WTC11 (cell line): ENCODE measurements at regions not wholly inside any gene's neighbourhood (a gene's known extent, or its start where the extent isn't known, plus 50 kb on each side); places are given as distances from the start of the nearest gene placed in this dataset.

ENCODE experiments used
- ATAC-seq: fragments of 200-7000 bp; cut with Tn5 transposase; 2 replicates; pipeline ENCODE4 v1.10.0; 2021; ENCODE audit warnings: mild to moderate bottlenecking, moderate library complexity
- CTCF ChIA-PET: fragments of 300-600 bp; sonication (Branson Sonifier 250); formaldehyde crosslinking; loops from one replicate; lab custom pipeline; 2021; ENCODE audit warnings: antibody characterized with exemption; lab: Charles Lee
- POLR2A ChIA-PET: fragments of 350-600 bp; sonication (Branson Sonifier 250); formaldehyde crosslinking; loops from one replicate; lab custom pipeline; 2021; ENCODE audit warnings: antibody characterized with exemption; lab: Charles Lee
- DNase-seq: peaks from one replicate; pipeline ENCODE4 v3.0.0; 2021; ENCODE audit warnings: low spot score
- H3K27ac Mint-ChIP-seq: 2 replicates; pipeline ENCODE4 v1.8.0; 2021; ENCODE audit warnings: mixed read lengths
- H3K27me3 Mint-ChIP-seq: 2 replicates; pipeline ENCODE4 v1.8.0; 2021; ENCODE audit warnings: low read depth, mild to moderate bottlenecking, moderate library complexity, mixed read lengths
- H3K36me3 Mint-ChIP-seq: 2 replicates; pipeline ENCODE4 v1.8.0; 2021; ENCODE audit warnings: mixed read lengths
- H3K4me1 Mint-ChIP-seq: 2 replicates; pipeline ENCODE4 v1.8.0; 2022; ENCODE audit warnings: mixed read lengths
- H3K4me3 Mint-ChIP-seq: 2 replicates; pipeline ENCODE4 v1.8.0; 2021; ENCODE audit warnings: mild to moderate bottlenecking, moderate library complexity, mixed read lengths
- H3K9me3 Mint-ChIP-seq: 2 replicates; pipeline ENCODE4 v1.8.0; 2021; ENCODE audit warnings: mixed read lengths
- ELF4 ChIP-seq: sonication (generic); formaldehyde crosslinking; IDR thresholded peaks from 2 replicates; pipeline ENCODE4 v1.8.1; 2022; ENCODE audit warnings: low read depth, mild to moderate bottlenecking, moderate library complexity, missing genetic modification reagents
- EMX1 ChIP-seq: fragments of 250-450 bp; sonication (Bioruptor Pico); IDR thresholded peaks from 2 replicates; pipeline ENCODE4 v1.8.0; 2021; ENCODE audit warnings: mild to moderate bottlenecking
- FOXP1 ChIP-seq: sonication (generic); formaldehyde crosslinking; IDR thresholded peaks from 2 replicates; pipeline ENCODE4 v1.8.0; 2022; ENCODE audit warnings: missing genetic modification reagents, mild to moderate bottlenecking, moderate library complexity, borderline replicate concordance
- GABPB1 ChIP-seq: sonication (generic); formaldehyde crosslinking; IDR thresholded peaks from 2 replicates; pipeline ENCODE4 v1.8.1; 2023; ENCODE audit warnings: mild to moderate bottlenecking, missing genetic modification reagents
- GRHL2 ChIP-seq: fragments of 250-450 bp; sonication (Bioruptor Pico); IDR thresholded peaks from 2 replicates; pipeline ENCODE4 v1.8.0; 2022; ENCODE audit warnings: mild to moderate bottlenecking, moderate library complexity; ENCODE audit not compliant: insufficient replicate concordance, severe bottlenecking
- HMGA2 ChIP-seq: fragments of 250-450 bp; sonication (Bioruptor Pico); IDR thresholded peaks from 2 replicates; pipeline ENCODE4 v1.4.0; 2021; ENCODE audit warnings: mild to moderate bottlenecking, moderate library complexity
- JUN ChIP-seq: sonication (generic); formaldehyde crosslinking; IDR thresholded peaks from 2 replicates; pipeline ENCODE4 v1.8.0; 2023; ENCODE audit warnings: mild to moderate bottlenecking, missing genetic modification reagents
- KAT7 ChIP-seq: sonication (generic); formaldehyde crosslinking; IDR thresholded peaks from 2 replicates; pipeline ENCODE4 v1.8.1; 2023; ENCODE audit warnings: missing genetic modification reagents, mild to moderate bottlenecking, borderline replicate concordance
- MXD4 ChIP-seq: fragments of 250-450 bp; sonication (Bioruptor Pico); IDR thresholded peaks from 2 replicates; pipeline ENCODE4 v1.8.0; 2021; ENCODE audit warnings: mild to moderate bottlenecking, moderate library complexity, borderline replicate concordance
- NFATC4 ChIP-seq: fragments of 250-450 bp; sonication (Bioruptor Pico); IDR thresholded peaks from 2 replicates; pipeline ENCODE4 v1.9.0; 2021; ENCODE audit warnings: mild to moderate bottlenecking
- NFE2L1 ChIP-seq: sonication (generic); formaldehyde crosslinking; IDR thresholded peaks from 2 replicates; pipeline ENCODE4 v1.8.1; 2023; ENCODE audit warnings: missing genetic modification reagents
- OVOL2 ChIP-seq: fragments of 250-450 bp; sonication (Bioruptor Pico); IDR thresholded peaks from 2 replicates; pipeline ENCODE4 v1.9.0; 2021; ENCODE audit warnings: mild to moderate bottlenecking, borderline replicate concordance
- SMAD3 ChIP-seq: sonication (generic); formaldehyde crosslinking; IDR thresholded peaks from 2 replicates; pipeline ENCODE4 v1.8.0; 2022; ENCODE audit warnings: missing genetic modification reagents, mild to moderate bottlenecking, borderline replicate concordance
- SMAD4 ChIP-seq: sonication (generic); formaldehyde crosslinking; IDR thresholded peaks from 2 replicates; pipeline ENCODE4 v1.8.0; 2022; ENCODE audit warnings: mild to moderate bottlenecking, missing genetic modification reagents
- ZNF396 ChIP-seq: fragments of 250-450 bp; sonication (Bioruptor Pico); IDR thresholded peaks from 2 replicates; pipeline ENCODE4 v1.8.0; 2021; ENCODE audit warnings: mild to moderate bottlenecking, moderate library complexity, borderline replicate concordance
- ZNF423 ChIP-seq: fragments of 250-450 bp; sonication (Bioruptor Pico); IDR thresholded peaks from 2 replicates; pipeline ENCODE4 v2.1.2; 2022; ENCODE audit warnings: mild to moderate bottlenecking, moderate library complexity
- TF ChIP-seq, protein P1 (sequence below): fragments of 250-450 bp; sonication (Bioruptor Pico); IDR thresholded peaks from 2 replicates; pipeline ENCODE4 v2.1.2; 2022; ENCODE audit warnings: mild to moderate bottlenecking, moderate library complexity
- TF ChIP-seq, protein P2 (sequence below): sonication (generic); formaldehyde crosslinking; IDR thresholded peaks from 2 replicates; pipeline ENCODE4 v1.8.0; 2022; ENCODE audit warnings: mild to moderate bottlenecking, missing genetic modification reagents
- TF ChIP-seq, protein P3 (sequence below): sonication (generic); formaldehyde crosslinking; IDR thresholded peaks from 2 replicates; pipeline ENCODE4 v1.8.0; 2023; ENCODE audit warnings: missing genetic modification reagents
- TF ChIP-seq, protein P4 (sequence below): sonication (generic); formaldehyde crosslinking; IDR thresholded peaks from 2 replicates; pipeline ENCODE4 v1.8.1; 2022; ENCODE audit warnings: low read depth, mild to moderate bottlenecking, moderate library complexity, missing genetic modification reagents, borderline replicate concordance
- TF ChIP-seq, protein P5 (sequence below): sonication (generic); formaldehyde crosslinking; IDR thresholded peaks from 2 replicates; pipeline ENCODE4 v1.8.1; 2023; ENCODE audit warnings: mild to moderate bottlenecking, moderate library complexity, missing genetic modification reagents
- TF ChIP-seq, protein P6 (sequence below): sonication (generic); formaldehyde crosslinking; IDR thresholded peaks from 2 replicates; pipeline ENCODE4 v1.8.0; 2022; ENCODE audit warnings: mild to moderate bottlenecking, missing genetic modification reagents
- TF ChIP-seq, protein P7 (sequence below): sonication (generic); formaldehyde crosslinking; IDR thresholded peaks from 2 replicates; pipeline ENCODE4 v1.8.0; 2023; ENCODE audit warnings: mild to moderate bottlenecking, missing genetic modification reagents
- TF ChIP-seq, protein P8 (sequence below): sonication (generic); formaldehyde crosslinking; IDR thresholded peaks from 2 replicates; pipeline ENCODE4 v1.8.1; 2023; ENCODE audit warnings: mild to moderate bottlenecking, missing genetic modification reagents, moderate library complexity
- TF ChIP-seq, protein P9 (sequence below): fragments of 250-450 bp; sonication (Bioruptor Pico); IDR thresholded peaks from 2 replicates; pipeline ENCODE4 v1.9.0; 2021; ENCODE audit warnings: mild to moderate bottlenecking

DNA sequence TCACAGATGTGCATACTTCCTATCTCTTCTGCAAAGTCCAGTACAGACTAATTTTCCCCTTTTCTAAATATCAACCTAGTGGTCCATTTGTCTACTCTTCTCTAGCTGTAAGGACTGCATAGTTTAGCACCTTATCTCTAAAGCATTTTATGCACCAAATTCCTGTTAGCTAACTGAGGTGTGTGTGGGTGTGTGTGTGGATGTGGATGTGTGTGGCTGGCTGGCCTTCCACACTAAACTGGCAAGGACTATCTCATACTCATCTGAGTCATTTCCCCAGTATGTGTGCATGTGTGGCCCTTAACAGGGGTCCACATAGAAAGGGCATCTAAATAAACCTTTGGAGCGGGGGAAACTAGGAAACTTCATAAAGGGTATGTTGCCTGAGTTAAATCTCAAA is 139.6 kb downstream of the TTC32 start:
- TF ChIP-seq, protein P1, sequence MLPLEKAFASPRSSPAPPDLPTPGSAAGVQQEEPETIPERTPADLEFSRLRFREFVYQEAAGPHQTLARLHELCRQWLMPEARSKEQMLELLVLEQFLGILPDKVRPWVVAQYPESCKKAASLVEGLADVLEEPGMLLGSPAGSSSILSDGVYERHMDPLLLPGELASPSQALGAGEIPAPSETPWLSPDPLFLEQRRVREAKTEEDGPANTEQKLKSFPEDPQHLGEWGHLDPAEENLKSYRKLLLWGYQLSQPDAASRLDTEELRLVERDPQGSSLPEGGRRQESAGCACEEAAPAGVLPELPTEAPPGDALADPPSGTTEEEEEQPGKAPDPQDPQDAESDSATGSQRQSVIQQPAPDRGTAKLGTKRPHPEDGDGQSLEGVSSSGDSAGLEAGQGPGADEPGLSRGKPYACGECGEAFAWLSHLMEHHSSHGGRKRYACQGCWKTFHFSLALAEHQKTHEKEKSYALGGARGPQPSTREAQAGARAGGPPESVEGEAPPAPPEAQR (CRISPR knock-in tag) = no peak
- TF ChIP-seq OVOL2 (CRISPR knock-in tag) (no peak), EMX1 (CRISPR knock-in tag) (no peak), JUN (CRISPR knock-in tag) (no peak), NFE2L1 (no peak), FOXP1 (CRISPR knock-in tag) (no peak), ZNF423 (CRISPR knock-in tag) (no peak)
- TF ChIP-seq, protein P2, sequence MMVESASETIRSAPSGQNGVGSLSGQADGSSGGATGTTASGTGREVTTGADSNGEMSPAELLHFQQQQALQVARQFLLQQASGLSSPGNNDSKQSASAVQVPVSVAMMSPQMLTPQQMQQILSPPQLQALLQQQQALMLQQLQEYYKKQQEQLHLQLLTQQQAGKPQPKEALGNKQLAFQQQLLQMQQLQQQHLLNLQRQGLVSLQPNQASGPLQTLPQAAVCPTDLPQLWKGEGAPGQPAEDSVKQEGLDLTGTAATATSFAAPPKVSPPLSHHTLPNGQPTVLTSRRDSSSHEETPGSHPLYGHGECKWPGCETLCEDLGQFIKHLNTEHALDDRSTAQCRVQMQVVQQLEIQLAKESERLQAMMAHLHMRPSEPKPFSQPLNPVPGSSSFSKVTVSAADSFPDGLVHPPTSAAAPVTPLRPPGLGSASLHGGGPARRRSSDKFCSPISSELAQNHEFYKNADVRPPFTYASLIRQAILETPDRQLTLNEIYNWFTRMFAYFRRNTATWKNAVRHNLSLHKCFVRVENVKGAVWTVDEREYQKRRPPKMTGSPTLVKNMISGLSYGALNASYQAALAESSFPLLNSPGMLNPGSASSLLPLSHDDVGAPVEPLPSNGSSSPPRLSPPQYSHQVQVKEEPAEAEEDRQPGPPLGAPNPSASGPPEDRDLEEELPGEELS (CRISPR knock-in tag) = no peak
- TF ChIP-seq, protein P3, sequence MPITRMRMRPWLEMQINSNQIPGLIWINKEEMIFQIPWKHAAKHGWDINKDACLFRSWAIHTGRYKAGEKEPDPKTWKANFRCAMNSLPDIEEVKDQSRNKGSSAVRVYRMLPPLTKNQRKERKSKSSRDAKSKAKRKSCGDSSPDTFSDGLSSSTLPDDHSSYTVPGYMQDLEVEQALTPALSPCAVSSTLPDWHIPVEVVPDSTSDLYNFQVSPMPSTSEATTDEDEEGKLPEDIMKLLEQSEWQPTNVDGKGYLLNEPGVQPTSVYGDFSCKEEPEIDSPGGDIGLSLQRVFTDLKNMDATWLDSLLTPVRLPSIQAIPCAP = no peak
- TF ChIP-seq, all 79 proteins: peak for 0
- POLR2A ChIA-PET = no interaction called here
- Mint-ChIP-seq H3K4me1 (no peaks in the 10 kb centered on the region), H3K9me3 (0 out of 2 replicates have a peak, but pooled peaks cover 4% of the 10 kb centered on the region), H3K27ac (no peak overlapping the region), H3K36me3 (no peaks in the 10 kb centered on the region), H3K27me3 (no peaks in the 10 kb centered on the region), H3K4me3 (no peak overlapping the region)
- DNase-seq (no peak), ATAC-seq (no peak)
- CTCF ChIA-PET = interaction anchor here (0.7 to 1.2 kb wide), 2 partner anchors 16 kb away, joined by 3 to 6 read pairs; no protein-coding TSS in a partner anchor

DNA sequence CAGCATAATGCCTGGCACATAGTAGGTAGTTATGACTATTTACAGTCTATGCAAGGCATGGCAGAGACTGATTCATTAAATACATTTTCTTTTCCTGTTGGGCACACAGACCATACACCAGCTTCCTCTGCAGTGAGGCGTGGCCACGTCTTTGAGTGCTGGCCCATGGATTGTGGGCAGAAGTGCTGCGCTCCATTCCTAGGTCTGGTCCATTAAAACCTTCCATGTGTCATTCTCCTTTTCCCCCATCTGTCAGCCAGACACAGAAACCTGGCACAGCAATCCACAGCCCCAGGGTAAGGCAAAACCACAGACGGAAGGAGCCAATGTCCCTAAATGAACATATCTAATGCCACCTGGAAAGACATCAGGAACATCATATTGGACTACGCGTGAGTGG is 141.9 kb downstream of the TTC32 start:
- POLR2A ChIA-PET = no interaction called here
- no peak for TF ChIP-seq NFATC4 (CRISPR knock-in tag)
- TF ChIP-seq, protein P4, sequence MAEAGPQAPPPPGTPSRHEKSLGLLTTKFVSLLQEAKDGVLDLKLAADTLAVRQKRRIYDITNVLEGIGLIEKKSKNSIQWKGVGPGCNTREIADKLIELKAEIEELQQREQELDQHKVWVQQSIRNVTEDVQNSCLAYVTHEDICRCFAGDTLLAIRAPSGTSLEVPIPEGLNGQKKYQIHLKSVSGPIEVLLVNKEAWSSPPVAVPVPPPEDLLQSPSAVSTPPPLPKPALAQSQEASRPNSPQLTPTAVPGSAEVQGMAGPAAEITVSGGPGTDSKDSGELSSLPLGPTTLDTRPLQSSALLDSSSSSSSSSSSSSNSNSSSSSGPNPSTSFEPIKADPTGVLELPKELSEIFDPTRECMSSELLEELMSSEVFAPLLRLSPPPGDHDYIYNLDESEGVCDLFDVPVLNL = no peak
- TF ChIP-seq, protein P5, sequence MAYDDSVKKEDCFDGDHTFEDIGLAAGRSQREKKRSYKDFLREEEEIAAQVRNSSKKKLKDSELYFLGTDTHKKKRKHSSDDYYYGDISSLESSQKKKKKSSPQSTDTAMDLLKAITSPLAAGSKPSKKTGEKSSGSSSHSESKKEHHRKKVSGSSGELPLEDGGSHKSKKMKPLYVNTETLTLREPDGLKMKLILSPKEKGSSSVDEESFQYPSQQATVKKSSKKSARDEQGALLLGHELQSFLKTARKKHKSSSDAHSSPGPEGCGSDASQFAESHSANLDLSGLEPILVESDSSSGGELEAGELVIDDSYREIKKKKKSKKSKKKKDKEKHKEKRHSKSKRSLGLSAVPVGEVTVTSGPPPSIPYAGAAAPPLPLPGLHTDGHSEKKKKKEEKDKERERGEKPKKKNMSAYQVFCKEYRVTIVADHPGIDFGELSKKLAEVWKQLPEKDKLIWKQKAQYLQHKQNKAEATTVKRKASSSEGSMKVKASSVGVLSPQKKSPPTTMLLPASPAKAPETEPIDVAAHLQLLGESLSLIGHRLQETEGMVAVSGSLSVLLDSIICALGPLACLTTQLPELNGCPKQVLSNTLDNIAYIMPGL (CRISPR knock-in tag) = no peak
- TF ChIP-seq ZNF396 (CRISPR knock-in tag) = no peak
- TF ChIP-seq, protein P6, sequence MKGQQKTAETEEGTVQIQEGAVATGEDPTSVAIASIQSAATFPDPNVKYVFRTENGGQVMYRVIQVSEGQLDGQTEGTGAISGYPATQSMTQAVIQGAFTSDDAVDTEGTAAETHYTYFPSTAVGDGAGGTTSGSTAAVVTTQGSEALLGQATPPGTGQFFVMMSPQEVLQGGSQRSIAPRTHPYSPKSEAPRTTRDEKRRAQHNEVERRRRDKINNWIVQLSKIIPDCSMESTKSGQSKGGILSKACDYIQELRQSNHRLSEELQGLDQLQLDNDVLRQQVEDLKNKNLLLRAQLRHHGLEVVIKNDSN (CRISPR knock-in tag) = no peak
- TF ChIP-seq SMAD4 (CRISPR knock-in tag) = no peak
- no peak for TF ChIP-seq SMAD3 (CRISPR knock-in tag)
- TF ChIP-seq MXD4 (CRISPR knock-in tag) = no peak
- TF ChIP-seq ELF4 (CRISPR knock-in tag) = no peak
- TF ChIP-seq GABPB1 (CRISPR knock-in tag) = no peak
- no peak for TF ChIP-seq HMGA2
- TF ChIP-seq, protein P7, sequence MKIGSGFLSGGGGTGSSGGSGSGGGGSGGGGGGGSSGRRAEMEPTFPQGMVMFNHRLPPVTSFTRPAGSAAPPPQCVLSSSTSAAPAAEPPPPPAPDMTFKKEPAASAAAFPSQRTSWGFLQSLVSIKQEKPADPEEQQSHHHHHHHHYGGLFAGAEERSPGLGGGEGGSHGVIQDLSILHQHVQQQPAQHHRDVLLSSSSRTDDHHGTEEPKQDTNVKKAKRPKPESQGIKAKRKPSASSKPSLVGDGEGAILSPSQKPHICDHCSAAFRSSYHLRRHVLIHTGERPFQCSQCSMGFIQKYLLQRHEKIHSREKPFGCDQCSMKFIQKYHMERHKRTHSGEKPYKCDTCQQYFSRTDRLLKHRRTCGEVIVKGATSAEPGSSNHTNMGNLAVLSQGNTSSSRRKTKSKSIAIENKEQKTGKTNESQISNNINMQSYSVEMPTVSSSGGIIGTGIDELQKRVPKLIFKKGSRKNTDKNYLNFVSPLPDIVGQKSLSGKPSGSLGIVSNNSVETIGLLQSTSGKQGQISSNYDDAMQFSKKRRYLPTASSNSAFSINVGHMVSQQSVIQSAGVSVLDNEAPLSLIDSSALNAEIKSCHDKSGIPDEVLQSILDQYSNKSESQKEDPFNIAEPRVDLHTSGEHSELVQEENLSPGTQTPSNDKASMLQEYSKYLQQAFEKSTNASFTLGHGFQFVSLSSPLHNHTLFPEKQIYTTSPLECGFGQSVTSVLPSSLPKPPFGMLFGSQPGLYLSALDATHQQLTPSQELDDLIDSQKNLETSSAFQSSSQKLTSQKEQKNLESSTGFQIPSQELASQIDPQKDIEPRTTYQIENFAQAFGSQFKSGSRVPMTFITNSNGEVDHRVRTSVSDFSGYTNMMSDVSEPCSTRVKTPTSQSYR (CRISPR knock-in tag) = no peak
- no peak for TF ChIP-seq GRHL2
- TF ChIP-seq, protein P8, sequence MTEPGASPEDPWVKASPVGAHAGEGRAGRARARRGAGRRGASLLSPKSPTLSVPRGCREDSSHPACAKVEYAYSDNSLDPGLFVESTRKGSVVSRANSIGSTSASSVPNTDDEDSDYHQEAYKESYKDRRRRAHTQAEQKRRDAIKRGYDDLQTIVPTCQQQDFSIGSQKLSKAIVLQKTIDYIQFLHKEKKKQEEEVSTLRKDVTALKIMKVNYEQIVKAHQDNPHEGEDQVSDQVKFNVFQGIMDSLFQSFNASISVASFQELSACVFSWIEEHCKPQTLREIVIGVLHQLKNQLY (CRISPR knock-in tag) = no peak
- TF ChIP-seq, protein P9, sequence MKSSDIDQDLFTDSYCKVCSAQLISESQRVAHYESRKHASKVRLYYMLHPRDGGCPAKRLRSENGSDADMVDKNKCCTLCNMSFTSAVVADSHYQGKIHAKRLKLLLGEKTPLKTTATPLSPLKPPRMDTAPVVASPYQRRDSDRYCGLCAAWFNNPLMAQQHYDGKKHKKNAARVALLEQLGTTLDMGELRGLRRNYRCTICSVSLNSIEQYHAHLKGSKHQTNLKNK = no peak
- TF ChIP-seq KAT7 (CRISPR knock-in tag) = no peak
- TF ChIP-seq FOXP1 (CRISPR knock-in tag) = no peak
- TF ChIP-seq, all 79 proteins: peak for 0
- CTCF ChIA-PET = no interaction called here
- Mint-ChIP-seq H3K27me3 (no peaks in the 10 kb centered on the region), H3K9me3 (0 out of 2 replicates have a peak, but pooled peaks cover 4% of the 10 kb centered on the region), H3K4me1 (no peaks in the 10 kb centered on the region), H3K36me3 (no peaks in the 10 kb centered on the region), H3K4me3 (no peak overlapping the region), H3K27ac (no peak overlapping the region)
- ATAC-seq (no peak), DNase-seq (no peak)
